ENCODE measurements at regions not wholly inside any gene's neighbourhood (a gene's known extent, or its start where the extent isn't known, plus 50 kb on each side); places are given as distances from the start of the nearest gene placed in this dataset.

DNA sequence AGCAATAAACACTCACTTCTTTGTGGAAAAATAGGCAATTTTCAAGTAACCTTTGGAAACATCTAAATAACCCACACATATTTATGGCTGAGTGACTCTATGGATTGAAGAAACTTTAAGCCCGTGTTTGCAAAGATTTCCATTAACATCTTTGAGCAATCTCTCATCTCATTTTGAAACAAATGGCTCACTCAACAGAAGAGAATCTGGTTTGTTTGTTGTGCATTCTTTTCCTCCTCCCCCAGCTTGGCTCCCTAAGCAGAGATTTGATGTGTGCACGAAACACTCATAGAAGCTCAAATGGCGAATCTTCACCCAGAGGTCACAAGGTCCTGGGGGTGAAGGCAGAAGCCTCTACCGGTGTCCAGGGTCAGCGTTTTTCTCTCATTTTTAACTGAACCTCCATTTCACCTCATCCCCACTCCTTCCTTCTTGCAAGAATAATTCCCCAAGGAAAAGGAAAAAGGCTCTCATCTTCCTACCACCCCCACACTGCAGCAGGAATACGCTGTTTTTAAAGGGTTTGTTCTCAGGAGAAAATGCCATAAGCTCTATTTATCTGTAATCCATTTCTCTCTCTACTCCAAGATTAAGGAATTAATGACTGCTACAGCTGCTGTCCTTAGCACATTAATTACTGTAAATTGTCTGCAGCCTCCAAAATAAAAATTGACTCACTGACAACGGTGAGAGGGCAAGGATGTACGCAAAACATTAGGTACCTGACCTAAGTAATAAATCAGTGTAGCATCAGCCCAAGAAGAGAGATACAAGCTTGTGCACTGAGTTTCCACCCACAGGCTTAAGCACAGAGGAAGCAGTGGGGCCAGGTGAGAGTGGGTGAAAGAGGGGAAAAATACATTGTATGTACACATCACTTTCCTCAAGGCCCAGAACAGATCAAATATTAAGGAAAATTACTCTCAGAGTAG lies 307.6 kb upstream of the NOCT start:
- ChIA-PET POLR2A (no interaction called here), CTCF (no interaction called here)
- Mint-ChIP-seq H3K4me1 (no peaks in the 10 kb centered on the region), H3K36me3 (no peaks in the 10 kb centered on the region), H3K4me3 (no peak overlapping the region), H3K27ac (no peak overlapping the region), H3K9me3 (peaks cover 0 to 9% (median 0%) of the 10 kb centered on the region in 3 donors), H3K27me3 (peaks cover 7 to 15% of the 10 kb centered on the region in 2 donors)
- no peaks in the 10 kb centered on the region for H3K4me1 ChIP-seq (ENCODE audit: control insufficient read depth in 1 of 2, extremely low read depth in 1 of 2, insufficient read depth in 2 of 2, low read length in 2 of 2)
- WGBS (ENCODE audit: insufficient coverage), result 84% methylated on average over 4 of the region's 8 CpGs
- ATAC-seq (replicated peaks in 1 of 4) (no peak), DNase-seq (no peak)
- H3K9me3 ChIP-seq, result no peaks in the 10 kb centered on the region
- no peak overlapping the region for H3K27ac ChIP-seq (ENCODE audit: low read length)
- H3K27me3 ChIP-seq (replicated peaks in 1 of 2; ENCODE audit: control insufficient read depth in 2 of 2, extremely low read depth in 1 of 2, insufficient read depth in 2 of 2, low read length in 1 of 2), result no peaks in the 10 kb centered on the region
- H3K36me3 ChIP-seq (ENCODE audit: control insufficient read depth in 2 of 2, extremely low read depth in 1 of 2, insufficient read depth in 1 of 2, low read length in 1 of 2), result no peaks in the 10 kb centered on the region
- no peak overlapping the region for H3K4me3 ChIP-seq (ENCODE audit: control insufficient read depth in 1 of 2, extremely low read depth in 1 of 2, low read length in 1 of 2)

DNA sequence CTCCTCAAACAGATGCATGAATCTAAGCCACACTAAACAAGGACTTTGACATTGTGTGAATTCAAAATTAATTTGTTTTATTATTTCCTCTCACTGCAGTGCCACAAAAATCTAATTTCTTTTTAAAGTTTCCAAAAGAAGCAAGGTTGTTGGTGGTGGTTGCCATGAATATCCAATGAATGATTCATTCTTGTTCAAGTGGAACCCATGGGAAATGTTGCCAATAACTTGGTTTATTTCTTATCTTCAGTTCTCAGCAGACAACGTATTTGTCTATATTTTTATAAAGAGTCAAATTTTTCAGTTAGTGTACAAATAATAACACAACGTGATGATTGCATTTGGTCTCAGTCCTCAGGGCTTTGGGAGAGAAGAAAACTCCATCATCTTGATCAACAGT lies 309.4 kb upstream of the NOCT start:
- CTCF ChIA-PET, result no interaction called here
- no CpG with 5 or more reads among the region's 2 CpGs for WGBS (ENCODE audit: insufficient coverage)
- no peaks in the 10 kb centered on the region for H3K4me1 ChIP-seq (ENCODE audit: control insufficient read depth in 1 of 2, extremely low read depth in 1 of 2, insufficient read depth in 2 of 2, low read length in 2 of 2)

DNA sequence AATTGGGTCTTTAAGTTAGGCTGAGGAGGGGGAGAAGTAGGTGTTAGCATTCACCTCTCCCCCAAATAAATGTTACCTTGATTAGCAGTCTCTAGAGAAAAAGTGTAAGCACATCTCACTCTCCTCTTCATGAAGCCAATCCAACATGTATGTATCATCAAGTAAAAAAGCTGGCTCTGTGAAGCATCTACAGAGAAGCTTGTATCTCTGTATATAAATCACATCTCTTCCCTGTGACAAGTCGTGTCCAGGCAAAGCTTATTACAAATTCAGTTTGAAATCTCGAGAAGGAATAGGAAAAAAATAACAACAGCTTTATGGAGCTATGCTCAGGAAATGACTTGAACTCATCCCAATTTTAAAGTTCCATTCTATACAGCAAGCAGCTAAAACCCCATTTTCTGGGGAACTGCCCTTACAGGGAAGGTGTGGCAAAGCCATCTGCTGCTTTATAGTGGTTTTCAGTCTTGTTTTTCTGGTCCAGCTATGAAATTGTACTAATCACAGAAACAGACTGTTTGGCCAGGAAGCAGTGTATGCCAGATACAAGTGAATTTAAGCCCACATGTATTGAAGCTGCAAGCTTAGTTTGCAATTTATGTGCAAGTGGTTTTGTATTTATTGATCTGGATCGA lies 313.3 kb upstream of the NOCT start:
- WGBS (ENCODE audit: insufficient coverage), result no CpG with 5 or more reads among the region's 3 CpGs
- Mint-ChIP-seq H3K27ac (no peak overlapping the region), H3K27me3 (peaks cover 4 to 10% of the 10 kb centered on the region in 2 donors), H3K4me3 (no peak overlapping the region), H3K9me3 (no peaks in the 10 kb centered on the region), H3K4me1 (no peaks in the 10 kb centered on the region), H3K36me3 (no peaks in the 10 kb centered on the region)
- Histone ChIP-seq H3K9me3 (no peaks in the 10 kb centered on the region), H3K4me1 (ENCODE audit: control insufficient read depth in 1 of 2, extremely low read depth in 1 of 2, insufficient read depth in 2 of 2, low read length in 2 of 2) (no peaks in the 10 kb centered on the region), H3K27ac (ENCODE audit: low read length) (no peak overlapping the region), H3K36me3 (ENCODE audit: control insufficient read depth in 2 of 2, extremely low read depth in 1 of 2, insufficient read depth in 1 of 2, low read length in 1 of 2) (no peaks in the 10 kb centered on the region), H3K4me3 (ENCODE audit: control insufficient read depth in 1 of 2, extremely low read depth in 1 of 2, low read length in 1 of 2) (no peak overlapping the region), H3K27me3 (replicated peaks in 1 of 2; ENCODE audit: control insufficient read depth in 2 of 2, extremely low read depth in 1 of 2, insufficient read depth in 2 of 2, low read length in 1 of 2) (no peaks in the 10 kb centered on the region)
- ATAC-seq (replicated peaks in 1 of 4) (no peak), DNase-seq (no peak)
- ChIA-PET CTCF (no interaction called here), POLR2A (no interaction called here)

More for the DNA sequence above, 309.4 kb upstream of the NOCT start:
- POLR2A ChIA-PET, result no interaction called here
- no peaks in the 10 kb centered on the region for H3K9me3 ChIP-seq
- H3K4me1 Mint-ChIP-seq, result no peaks in the 10 kb centered on the region
- H3K4me3 ChIP-seq (ENCODE audit: control insufficient read depth in 1 of 2, extremely low read depth in 1 of 2, low read length in 1 of 2), result no peak overlapping the region
- H3K36me3 Mint-ChIP-seq, result no peaks in the 10 kb centered on the region
- no peaks in the 10 kb centered on the region for H3K27me3 ChIP-seq (replicated peaks in 1 of 2; ENCODE audit: control insufficient read depth in 2 of 2, extremely low read depth in 1 of 2, insufficient read depth in 2 of 2, low read length in 1 of 2)
- H3K27ac Mint-ChIP-seq, result no peak overlapping the region
- H3K4me3 Mint-ChIP-seq, result no peak overlapping the region
- no peak overlapping the region for H3K27ac ChIP-seq (ENCODE audit: low read length)
- H3K9me3 Mint-ChIP-seq, result peaks cover 0 to 9% (median 0%) of the 10 kb centered on the region in 3 donors
- ATAC-seq (replicated peaks in 1 of 4) (no peak), DNase-seq (no peak)
- H3K27me3 Mint-ChIP-seq, result peaks cover 7 to 15% of the 10 kb centered on the region in 2 donors
- H3K36me3 ChIP-seq (ENCODE audit: control insufficient read depth in 2 of 2, extremely low read depth in 1 of 2, insufficient read depth in 1 of 2, low read length in 1 of 2), result no peaks in the 10 kb centered on the region

DNA sequence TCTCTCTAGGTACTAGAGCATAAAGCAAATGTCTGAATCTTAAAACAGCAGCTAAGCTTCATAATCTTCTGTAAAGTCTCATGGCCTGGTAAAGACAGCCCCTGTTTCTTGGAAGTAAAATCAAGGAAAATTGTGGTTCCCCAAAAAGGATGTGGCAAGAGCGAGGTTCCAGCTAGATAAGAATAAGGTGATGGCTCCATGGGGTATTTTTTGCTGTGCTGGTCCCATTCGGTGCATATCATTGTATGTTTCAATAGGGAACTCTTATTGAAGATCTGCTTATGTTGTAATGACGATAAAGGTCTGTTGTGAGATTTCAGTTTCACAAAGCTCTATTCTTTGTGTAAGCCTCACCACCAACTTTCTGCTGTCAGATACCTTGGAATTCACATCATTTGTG lies 316.9 kb upstream of the NOCT start:
- ChIA-PET POLR2A (no interaction called here), CTCF (interaction anchor here in 1 of 2 donors (0.6 kb wide), 1 partner anchor 54 kb away, joined by 4 read pairs; no protein-coding TSS in a partner anchor)
- no peak overlapping the region for H3K27ac Mint-ChIP-seq
- Histone ChIP-seq H3K36me3 (ENCODE audit: control insufficient read depth in 2 of 2, extremely low read depth in 1 of 2, insufficient read depth in 1 of 2, low read length in 1 of 2) (no peaks in the 10 kb centered on the region), H3K27me3 (replicated peaks in 1 of 2; ENCODE audit: control insufficient read depth in 2 of 2, extremely low read depth in 1 of 2, insufficient read depth in 2 of 2, low read length in 1 of 2) (no peaks in the 10 kb centered on the region), H3K9me3 (no peaks in the 10 kb centered on the region), H3K27ac (ENCODE audit: low read length) (no peak overlapping the region), H3K4me3 (ENCODE audit: control insufficient read depth in 1 of 2, extremely low read depth in 1 of 2, low read length in 1 of 2) (no peak overlapping the region), H3K4me1 (ENCODE audit: control insufficient read depth in 1 of 2, extremely low read depth in 1 of 2, insufficient read depth in 2 of 2, low read length in 2 of 2) (no peaks in the 10 kb centered on the region)
- ATAC-seq (replicated peaks in 1 of 4) (no peak), DNase-seq (no peak)
- H3K27me3 Mint-ChIP-seq, result peaks cover 7 to 24% of the 10 kb centered on the region in 2 donors
- no peaks in the 10 kb centered on the region for H3K36me3 Mint-ChIP-seq
- H3K4me3 Mint-ChIP-seq, result no peak overlapping the region
- no peaks in the 10 kb centered on the region for H3K4me1 Mint-ChIP-seq
- 0% methylated on average over 1 of the region's 3 CpGs for WGBS (ENCODE audit: insufficient coverage)
- H3K9me3 Mint-ChIP-seq, result no peaks in the 10 kb centered on the region

DNA sequence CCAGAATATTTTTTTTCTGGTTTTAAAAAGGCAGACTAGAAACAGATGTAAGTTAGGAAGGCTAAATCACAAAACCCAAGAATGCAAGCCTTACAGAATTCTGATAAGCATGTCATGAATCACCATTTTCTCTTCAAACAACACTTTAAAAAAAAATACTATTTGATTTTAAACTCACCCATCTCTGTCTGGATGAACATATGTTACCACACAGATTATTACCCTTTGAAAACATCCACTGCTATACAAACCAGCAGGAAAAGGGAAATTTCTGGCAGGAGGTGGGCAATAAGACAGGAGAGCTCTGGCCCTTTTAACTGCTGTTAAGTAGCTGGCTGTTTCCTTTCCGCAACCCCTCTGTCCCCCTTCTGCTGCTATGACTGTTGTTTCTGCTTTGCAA lies 317.7 kb upstream of the NOCT start:
- WGBS (ENCODE audit: insufficient coverage), result 100% methylated on average over 1 of the region's 1 CpG
- no peak overlapping the region for H3K4me3 Mint-ChIP-seq

DNA sequence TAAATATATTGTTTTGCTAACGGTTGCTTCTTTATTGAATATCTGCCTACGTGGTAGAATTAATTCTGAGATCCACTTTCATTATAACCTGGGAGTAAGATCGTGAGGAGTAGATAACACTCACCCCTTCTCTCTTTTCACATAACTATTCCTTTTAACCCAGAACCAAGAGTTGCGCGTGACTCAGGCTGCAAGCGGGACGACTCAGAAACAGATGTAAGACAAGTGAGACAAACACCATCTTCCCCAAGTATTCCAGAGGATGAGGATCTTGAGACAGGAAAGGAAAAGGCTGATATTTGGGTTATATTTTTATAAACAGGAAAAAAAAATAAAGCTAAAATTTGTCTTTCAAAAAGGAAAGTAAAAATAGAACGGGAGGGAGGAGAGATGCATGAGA lies 318.8 kb upstream of the NOCT start:
- Histone ChIP-seq H3K4me3 (ENCODE audit: control insufficient read depth in 1 of 2, extremely low read depth in 1 of 2, low read length in 1 of 2) (no peak overlapping the region), H3K27me3 (replicated peaks in 1 of 2; ENCODE audit: control insufficient read depth in 2 of 2, extremely low read depth in 1 of 2, insufficient read depth in 2 of 2, low read length in 1 of 2) (no peaks in the 10 kb centered on the region), H3K9me3 (no peaks in the 10 kb centered on the region), H3K27ac (ENCODE audit: low read length) (no peak overlapping the region), H3K36me3 (ENCODE audit: control insufficient read depth in 2 of 2, extremely low read depth in 1 of 2, insufficient read depth in 1 of 2, low read length in 1 of 2) (no peaks in the 10 kb centered on the region), H3K4me1 (ENCODE audit: control insufficient read depth in 1 of 2, extremely low read depth in 1 of 2, insufficient read depth in 2 of 2, low read length in 2 of 2) (no peaks in the 10 kb centered on the region)
- no peaks in the 10 kb centered on the region for H3K36me3 Mint-ChIP-seq
- H3K4me3 Mint-ChIP-seq, result no peak overlapping the region
- ChIA-PET CTCF (no interaction called here), POLR2A (no interaction called here)
- peaks cover 3 to 20% of the 10 kb centered on the region in 2 donors for H3K27me3 Mint-ChIP-seq
- no peak for DNase-seq
- no peak overlapping the region for H3K27ac Mint-ChIP-seq
- no peak for ATAC-seq (replicated peaks in 1 of 4)
- H3K4me1 Mint-ChIP-seq, result no peaks in the 10 kb centered on the region
- no CpG with 5 or more reads among the region's 8 CpGs for WGBS (ENCODE audit: insufficient coverage)
- H3K9me3 Mint-ChIP-seq, result no peaks in the 10 kb centered on the region

More for the DNA sequence above, 317.7 kb upstream of the NOCT start:
- no peaks in the 10 kb centered on the region for H3K4me1 Mint-ChIP-seq
- ATAC-seq (replicated peaks in 1 of 4) (no peak), DNase-seq (no peak)
- CTCF ChIA-PET, result no interaction called here
- H3K36me3 Mint-ChIP-seq, result no peaks in the 10 kb centered on the region
- Histone ChIP-seq H3K27me3 (replicated peaks in 1 of 2; ENCODE audit: control insufficient read depth in 2 of 2, extremely low read depth in 1 of 2, insufficient read depth in 2 of 2, low read length in 1 of 2) (no peaks in the 10 kb centered on the region), H3K4me3 (ENCODE audit: control insufficient read depth in 1 of 2, extremely low read depth in 1 of 2, low read length in 1 of 2) (no peak overlapping the region), H3K36me3 (ENCODE audit: control insufficient read depth in 2 of 2, extremely low read depth in 1 of 2, insufficient read depth in 1 of 2, low read length in 1 of 2) (no peaks in the 10 kb centered on the region), H3K4me1 (ENCODE audit: control insufficient read depth in 1 of 2, extremely low read depth in 1 of 2, insufficient read depth in 2 of 2, low read length in 2 of 2) (no peaks in the 10 kb centered on the region), H3K27ac (ENCODE audit: low read length) (no peak overlapping the region), H3K9me3 (no peaks in the 10 kb centered on the region)
- H3K27ac Mint-ChIP-seq, result no peak overlapping the region
- peaks cover 3 to 20% of the 10 kb centered on the region in 2 donors for H3K27me3 Mint-ChIP-seq
- POLR2A ChIA-PET, result no interaction called here
- no peaks in the 10 kb centered on the region for H3K9me3 Mint-ChIP-seq

Data from T-cell (primary cell).